ENCODE measurements at regions not wholly inside any gene's neighbourhood (a gene's known extent, or its start where the extent isn't known, plus 50 kb on each side); places are given as distances from the start of the nearest gene placed in this dataset.
"Not testable (repeated sequence)": the region's sequence is repeated elsewhere in the genome, so short reads cannot be mapped to it uniquely, and the experiment has no call there.

GRCh38 chr13:87498681-87499080, 172.5 kb upstream of the SLITRK5 start:
- no peaks in the 10 kb centered on the region for H3K36me3 Mint-ChIP-seq (ENCODE audit: low read depth)
- H3K27me3 Mint-ChIP-seq (ENCODE audit: low read depth) = no peaks in the 10 kb centered on the region
- no peak for DNase-seq (ENCODE audit: low spot score)

GRCh38 chr13:87524775-87525174, 146.4 kb upstream of the SLITRK5 start:
- Mint-ChIP-seq H3K36me3 (ENCODE audit: low read depth) (no peaks in the 10 kb centered on the region), H3K4me3 (no peak overlapping the region), H3K9me3 (peaks cover 33% of the 10 kb centered on the region), H3K27me3 (ENCODE audit: low read depth) (no peaks in the 10 kb centered on the region), H3K4me1 (ENCODE audit: low read depth) (no peaks in the 10 kb centered on the region), H3K27ac (no peak overlapping the region)
- DNase-seq (ENCODE audit: low spot score) = no peak

More at GRCh38 chr13:87498681-87499080, 172.5 kb upstream of the SLITRK5 start:
- Mint-ChIP-seq H3K4me3 (no peak overlapping the region), H3K9me3 (peaks cover 32% of the 10 kb centered on the region), H3K27ac (no peak overlapping the region), H3K4me1 (ENCODE audit: low read depth) (no peaks in the 10 kb centered on the region)

GRCh38 chr13:87533776-87534175, 137.4 kb upstream of the SLITRK5 start:
- no peak overlapping the region for H3K4me3 Mint-ChIP-seq
- H3K27ac Mint-ChIP-seq = no peak overlapping the region
- H3K27me3 Mint-ChIP-seq (ENCODE audit: low read depth) = no peaks in the 10 kb centered on the region
- no peak for DNase-seq (ENCODE audit: low spot score)
- H3K4me1 Mint-ChIP-seq (ENCODE audit: low read depth) = no peaks in the 10 kb centered on the region
- peaks cover 21% of the 10 kb centered on the region for H3K9me3 Mint-ChIP-seq
- no peaks in the 10 kb centered on the region for H3K36me3 Mint-ChIP-seq (ENCODE audit: low read depth)

GRCh38 chr13:87535911-87536310, 135.3 kb upstream of the SLITRK5 start:
- Mint-ChIP-seq H3K9me3 (peaks cover 21% of the 10 kb centered on the region), H3K4me1 (ENCODE audit: low read depth) (no peaks in the 10 kb centered on the region), H3K27me3 (ENCODE audit: low read depth) (no peaks in the 10 kb centered on the region), H3K27ac (no peak overlapping the region), H3K4me3 (no peak overlapping the region), H3K36me3 (ENCODE audit: low read depth) (no peaks in the 10 kb centered on the region)
- DNase-seq (ENCODE audit: low spot score) = no peak

- Mint-ChIP-seq H3K36me3 (ENCODE audit: low read depth) (no peaks in the 10 kb centered on the region), H3K4me3 (no peak overlapping the region), H3K27ac (no peak overlapping the region), H3K27me3 (ENCODE audit: low read depth) (no peaks in the 10 kb centered on the region), H3K9me3 (peaks cover 21% of the 10 kb centered on the region), H3K4me1 (ENCODE audit: low read depth) (no peaks in the 10 kb centered on the region)
- no peak for DNase-seq (ENCODE audit: low spot score)
Observed at GRCh38 chr13:87536499-87536898, 134.7 kb upstream of the SLITRK5 start.

- Mint-ChIP-seq H3K36me3 (ENCODE audit: low read depth) (no peaks in the 10 kb centered on the region), H3K27me3 (ENCODE audit: low read depth) (no peaks in the 10 kb centered on the region), H3K9me3 (peaks cover 21% of the 10 kb centered on the region), H3K27ac (no peak overlapping the region), H3K4me1 (ENCODE audit: low read depth) (no peaks in the 10 kb centered on the region), H3K4me3 (no peak overlapping the region)
- no peak for DNase-seq (ENCODE audit: low spot score)
Observed at GRCh38 chr13:87536899-87537298, 134.3 kb upstream of the SLITRK5 start.

- peaks cover 21% of the 10 kb centered on the region for H3K9me3 Mint-ChIP-seq
- H3K4me1 Mint-ChIP-seq (ENCODE audit: low read depth) = no peaks in the 10 kb centered on the region
- no peaks in the 10 kb centered on the region for H3K27me3 Mint-ChIP-seq (ENCODE audit: low read depth)
- no peak overlapping the region for H3K4me3 Mint-ChIP-seq
- no peak overlapping the region for H3K27ac Mint-ChIP-seq
- H3K36me3 Mint-ChIP-seq (ENCODE audit: low read depth) = no peaks in the 10 kb centered on the region
- DNase-seq (ENCODE audit: low spot score) = no peak
Observed at GRCh38 chr13:87537951-87538350, 133.2 kb upstream of the SLITRK5 start.

- Mint-ChIP-seq H3K27ac (no peak overlapping the region), H3K4me1 (ENCODE audit: low read depth) (no peaks in the 10 kb centered on the region), H3K4me3 (no peak overlapping the region), H3K9me3 (peaks cover 20% of the 10 kb centered on the region), H3K36me3 (ENCODE audit: low read depth) (no peaks in the 10 kb centered on the region), H3K27me3 (ENCODE audit: low read depth) (no peaks in the 10 kb centered on the region)
- DNase-seq (ENCODE audit: low spot score) = no peak
Observed at GRCh38 chr13:87538366-87539052, 132.7 kb upstream of the SLITRK5 start.

- H3K4me3 Mint-ChIP-seq = no peak overlapping the region
- H3K27ac Mint-ChIP-seq = no peak overlapping the region
- no peaks in the 10 kb centered on the region for H3K36me3 Mint-ChIP-seq (ENCODE audit: low read depth)
- H3K4me1 Mint-ChIP-seq (ENCODE audit: low read depth) = no peaks in the 10 kb centered on the region
- no peaks in the 10 kb centered on the region for H3K27me3 Mint-ChIP-seq (ENCODE audit: low read depth)
- no peak for DNase-seq (ENCODE audit: low spot score)
- peaks cover 7% of the 10 kb centered on the region for H3K9me3 Mint-ChIP-seq
Observed at GRCh38 chr13:87553142-87553541, 118.0 kb upstream of the SLITRK5 start.

- Mint-ChIP-seq H3K27ac (no peak overlapping the region), H3K27me3 (ENCODE audit: low read depth) (no peaks in the 10 kb centered on the region), H3K4me3 (no peak overlapping the region), H3K4me1 (ENCODE audit: low read depth) (no peaks in the 10 kb centered on the region), H3K36me3 (ENCODE audit: low read depth) (no peaks in the 10 kb centered on the region), H3K9me3 (peaks cover 7% of the 10 kb centered on the region)
- DNase-seq (ENCODE audit: low spot score) = no peak
Observed at GRCh38 chr13:87554045-87554444, 117.1 kb upstream of the SLITRK5 start.

GRCh38 chr13:87557788-87558187, 113.4 kb upstream of the SLITRK5 start:
- H3K27ac Mint-ChIP-seq = no peak overlapping the region

GRCh38 chr13:87561580-87561979, 109.6 kb upstream of the SLITRK5 start:
- not testable (repeated sequence) for H3K4me1 Mint-ChIP-seq (ENCODE audit: low read depth); H3K27ac Mint-ChIP-seq; DNase-seq (ENCODE audit: low spot score); H3K36me3 Mint-ChIP-seq (ENCODE audit: low read depth); H3K9me3 Mint-ChIP-seq; H3K27me3 Mint-ChIP-seq (ENCODE audit: low read depth); H3K4me3 Mint-ChIP-seq

More at GRCh38 chr13:87557788-87558187, 113.4 kb upstream of the SLITRK5 start:
- H3K4me1 Mint-ChIP-seq (ENCODE audit: low read depth) = no peaks in the 10 kb centered on the region
- H3K27me3 Mint-ChIP-seq (ENCODE audit: low read depth) = no peaks in the 10 kb centered on the region
- peaks cover 11% of the 10 kb centered on the region for H3K9me3 Mint-ChIP-seq
- no peak for DNase-seq (ENCODE audit: low spot score)
- no peaks in the 10 kb centered on the region for H3K36me3 Mint-ChIP-seq (ENCODE audit: low read depth)
- no peak overlapping the region for H3K4me3 Mint-ChIP-seq

GRCh38 chr13:87570669-87571068, 100.5 kb upstream of the SLITRK5 start:
- no peaks in the 10 kb centered on the region for H3K4me1 Mint-ChIP-seq (ENCODE audit: low read depth)
- no peaks in the 10 kb centered on the region for H3K36me3 Mint-ChIP-seq (ENCODE audit: low read depth)
- H3K4me3 Mint-ChIP-seq = no peak overlapping the region
- H3K9me3 Mint-ChIP-seq = peaks cover 6% of the 10 kb centered on the region
- no peak for DNase-seq (ENCODE audit: low spot score)
- no peak overlapping the region for H3K27ac Mint-ChIP-seq
- no peaks in the 10 kb centered on the region for H3K27me3 Mint-ChIP-seq (ENCODE audit: low read depth)

- Mint-ChIP-seq H3K4me1 (ENCODE audit: low read depth) (no peaks in the 10 kb centered on the region), H3K27ac (no peak overlapping the region), H3K36me3 (ENCODE audit: low read depth) (no peaks in the 10 kb centered on the region), H3K4me3 (no peak overlapping the region), H3K9me3 (peaks cover 38% of the 10 kb centered on the region), H3K27me3 (ENCODE audit: low read depth) (no peaks in the 10 kb centered on the region)
- no peak for DNase-seq (ENCODE audit: low spot score)
Observed at GRCh38 chr13:87582399-87582798, 88.8 kb upstream of the SLITRK5 start.

GRCh38 chr13:87590518-87590917, 80.7 kb upstream of the SLITRK5 start:
- Mint-ChIP-seq H3K36me3 (ENCODE audit: low read depth) (no peaks in the 10 kb centered on the region), H3K27me3 (ENCODE audit: low read depth) (no peaks in the 10 kb centered on the region), H3K9me3 (peaks cover 34% of the 10 kb centered on the region), H3K4me1 (ENCODE audit: low read depth) (no peaks in the 10 kb centered on the region), H3K4me3 (no peak overlapping the region), H3K27ac (no peak overlapping the region)
- no peak for DNase-seq (ENCODE audit: low spot score)

Measured in T-helper 2 cell treated with Interferon-gamma antibody and Interleukin-4, amounts not matched to agents 5 μg/mL and 100 μg/mL, for 36 hours (primary cell).